GM18870 (cell line): ENCODE measurements at regions not wholly inside any gene's neighbourhood (a gene's known extent, or its start where the extent isn't known, plus 50 kb on each side); places are given as distances from the start of the nearest gene placed in this dataset.

ENCODE experiments used
- ATAC-seq: cut with Tn5 transposase; IDR thresholded peaks from one replicate; pipeline ENCODE4 v1.9.1; 2021; ENCODE audit warnings: moderate library complexity; ENCODE audit not compliant: unreplicated experiment

GRCh38 chr16:72240466-72240865 lies 68.5 kb upstream of the PMFBP1 start:
- no peak for ATAC-seq

GRCh38 chr16:72236866-72237265 lies 64.9 kb upstream of the PMFBP1 start:
- ATAC-seq = no peak

- ATAC-seq = no peak
Observed at GRCh38 chr16:72234387-72234786, 62.4 kb upstream of the PMFBP1 start.

GRCh38 chr16:72228014-72228413 lies 56.1 kb upstream of the PMFBP1 start:
- ATAC-seq = no peak

GRCh38 chr16:72226136-72226535 lies 54.2 kb upstream of the PMFBP1 start:
- no peak for ATAC-seq

- ATAC-seq = no peak
Observed at GRCh38 chr16:72224260-72224768, 52.4 kb upstream of the PMFBP1 start.

- no peak for ATAC-seq
Observed at GRCh38 chr16:72222503-72222902, 50.5 kb upstream of the PMFBP1 start.
